IPS-15b (cell line): ENCODE measurements at regions not wholly inside any gene's neighbourhood (a gene's known extent, or its start where the extent isn't known, plus 50 kb on each side); places are given as distances from the start of the nearest gene placed in this dataset.

ENCODE experiments used
- H3K27me3 ChIP-seq: one replicate; pipeline ENCODE4 v1.6.1; 2013; ENCODE audit warnings: low read length; ENCODE audit not compliant: control insufficient read depth, insufficient read depth
- H3K36me3 ChIP-seq: one replicate; pipeline ENCODE4 v1.6.1; 2013; ENCODE audit warnings: low read length; ENCODE audit not compliant: control insufficient read depth, insufficient read depth
- H3K4me1 ChIP-seq: one replicate; pipeline ENCODE4 v1.6.1; 2013; ENCODE audit warnings: mild to moderate bottlenecking, low read length; ENCODE audit not compliant: control insufficient read depth, insufficient read depth
- H3K4me3 ChIP-seq: one replicate; pipeline ENCODE4 v1.5.1; 2013; ENCODE audit warnings: low read depth, low read length
- H3K9ac ChIP-seq: one replicate; pipeline ENCODE4 v1.6.1; 2013; ENCODE audit warnings: low read depth, mild to moderate bottlenecking, low read length
- H3K9me3 ChIP-seq: one replicate; pipeline ENCODE4 v1.6.1; 2013; ENCODE audit warnings: mild to moderate bottlenecking, low read length; ENCODE audit not compliant: control insufficient read depth, insufficient read depth

DNA sequence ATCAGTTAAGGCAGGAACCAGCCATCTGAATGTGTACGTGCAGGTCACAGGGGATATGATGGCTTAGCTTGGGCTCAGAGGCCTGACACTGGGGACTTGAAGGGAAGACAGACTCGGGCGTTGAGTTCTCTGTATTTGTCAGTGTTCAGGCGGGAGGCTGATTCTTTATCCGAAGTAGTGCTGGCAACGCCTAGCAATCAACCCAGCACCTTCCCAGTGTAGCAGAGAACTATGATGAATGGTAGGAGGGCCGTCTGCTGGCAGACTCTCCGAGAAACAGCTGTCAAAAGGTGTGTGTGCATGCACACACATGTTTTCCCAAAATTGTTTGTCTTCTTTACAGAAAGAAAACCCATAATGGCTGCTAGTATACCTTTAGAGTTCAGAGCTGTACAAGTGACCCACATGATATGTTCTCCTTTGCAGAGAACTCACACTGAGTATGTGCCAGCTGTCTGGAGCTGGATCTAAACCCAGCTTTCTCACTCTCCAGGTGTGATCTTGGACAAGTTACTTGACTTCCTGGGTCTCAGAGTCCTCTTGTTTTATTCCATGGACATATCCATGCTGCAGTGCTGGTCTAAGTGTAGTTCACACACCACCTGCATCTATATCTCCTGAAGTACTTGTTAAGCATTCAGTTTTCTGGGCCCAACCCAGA lies 74.5 kb upstream of the LARS2 start:
- no peaks in the 10 kb centered on the region for H3K27me3 ChIP-seq

DNA sequence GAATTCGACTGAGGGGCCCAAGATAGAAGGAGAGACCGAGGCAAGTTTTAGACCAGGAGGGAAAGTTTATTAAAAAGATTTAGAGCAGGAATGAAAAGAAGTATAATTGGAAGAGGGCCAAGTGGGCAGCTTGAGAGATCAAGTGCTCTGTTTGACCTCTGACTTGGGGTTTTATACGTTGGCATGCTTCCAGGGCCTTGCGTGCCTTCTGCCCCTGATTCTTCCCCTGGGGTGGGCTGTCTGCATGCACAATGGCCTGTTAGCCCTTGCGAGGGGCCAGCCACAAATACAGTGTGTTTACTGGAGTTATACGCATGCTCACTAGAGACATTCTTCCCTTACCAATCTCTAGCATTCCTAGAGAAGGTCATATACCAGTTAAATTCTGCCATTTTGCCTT lies 70.7 kb upstream of the LARS2 start:
- no peak overlapping the region for H3K9ac ChIP-seq
- H3K9me3 ChIP-seq, result no peaks in the 10 kb centered on the region
- H3K27me3 ChIP-seq, result no peaks in the 10 kb centered on the region
- H3K36me3 ChIP-seq, result no peaks in the 10 kb centered on the region
- no peak overlapping the region for H3K4me3 ChIP-seq
- H3K4me1 ChIP-seq, result peaks cover 26% of the 10 kb centered on the region

More for the DNA sequence above, 74.5 kb upstream of the LARS2 start:
- H3K9me3 ChIP-seq, result no peaks in the 10 kb centered on the region
- H3K4me3 ChIP-seq, result no peak overlapping the region
- peaks cover 41% of the 10 kb centered on the region for H3K4me1 ChIP-seq
- H3K36me3 ChIP-seq, result no peaks in the 10 kb centered on the region
- H3K9ac ChIP-seq, result no peak overlapping the region

DNA sequence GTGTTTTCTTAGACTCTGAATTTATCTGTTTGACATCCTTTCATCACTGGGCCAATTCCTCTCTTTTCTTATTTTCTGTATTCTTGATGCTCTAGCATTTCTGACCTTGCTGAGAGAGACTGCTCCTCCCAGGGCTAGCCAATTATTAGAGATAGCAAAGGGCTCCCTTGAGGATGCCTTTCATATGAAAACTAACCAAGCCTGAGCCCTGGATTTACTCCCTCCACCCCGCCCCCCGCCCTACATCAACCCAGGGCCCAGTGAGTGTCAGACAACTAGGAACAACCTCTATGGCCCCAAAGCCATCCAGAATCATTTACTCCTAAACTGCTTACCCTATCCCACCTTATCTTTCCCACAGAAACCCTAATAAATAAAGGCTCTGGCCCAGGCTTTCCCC lies 69.7 kb upstream of the LARS2 start:
- Histone ChIP-seq H3K4me1 (peaks cover 19% of the 10 kb centered on the region), H3K27me3 (no peaks in the 10 kb centered on the region), H3K36me3 (no peaks in the 10 kb centered on the region), H3K9ac (no peak overlapping the region), H3K4me3 (no peak overlapping the region), H3K9me3 (no peaks in the 10 kb centered on the region)

DNA sequence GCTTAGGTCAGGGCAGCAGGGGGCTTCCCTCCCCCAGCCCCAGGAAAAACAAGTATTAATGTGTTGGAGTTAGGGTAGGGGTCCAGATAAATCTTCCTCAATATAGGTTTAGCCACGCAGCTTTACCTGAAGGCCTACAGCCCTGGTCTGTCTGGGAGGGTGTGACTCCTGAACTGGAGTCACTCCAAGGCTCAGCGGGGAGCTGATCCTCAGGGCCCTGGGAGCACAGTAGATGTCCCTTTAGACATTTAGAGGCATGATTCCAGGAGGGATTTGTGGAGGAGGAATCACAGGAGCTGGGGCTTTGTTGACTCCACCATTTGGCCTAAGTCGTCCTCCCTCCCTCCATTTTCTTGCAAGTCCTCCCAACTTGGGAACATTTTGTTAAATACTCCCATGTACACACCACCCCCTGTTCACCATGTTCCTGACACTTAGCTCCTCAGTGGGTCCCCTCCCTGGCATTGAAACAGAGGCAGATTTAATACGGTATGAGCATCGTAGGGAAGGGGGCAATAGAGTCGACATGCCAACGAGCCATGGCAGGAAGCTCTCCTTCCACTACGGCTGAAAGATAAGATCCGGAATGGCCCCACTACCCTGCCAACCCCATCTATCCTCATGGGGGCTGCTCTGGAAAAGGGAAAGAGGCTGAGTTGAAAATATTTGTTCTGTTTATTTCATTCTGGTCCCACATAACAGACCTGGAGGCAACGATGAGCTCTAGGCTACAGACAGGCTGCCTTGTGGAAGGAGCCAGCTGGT lies 69.0 kb upstream of the LARS2 start:
- H3K9me3 ChIP-seq, result no peaks in the 10 kb centered on the region
- no peak overlapping the region for H3K9ac ChIP-seq
- H3K4me1 ChIP-seq, result peaks cover 12% of the 10 kb centered on the region
- no peaks in the 10 kb centered on the region for H3K36me3 ChIP-seq
- no peak overlapping the region for H3K4me3 ChIP-seq
- H3K27me3 ChIP-seq, result no peaks in the 10 kb centered on the region

DNA sequence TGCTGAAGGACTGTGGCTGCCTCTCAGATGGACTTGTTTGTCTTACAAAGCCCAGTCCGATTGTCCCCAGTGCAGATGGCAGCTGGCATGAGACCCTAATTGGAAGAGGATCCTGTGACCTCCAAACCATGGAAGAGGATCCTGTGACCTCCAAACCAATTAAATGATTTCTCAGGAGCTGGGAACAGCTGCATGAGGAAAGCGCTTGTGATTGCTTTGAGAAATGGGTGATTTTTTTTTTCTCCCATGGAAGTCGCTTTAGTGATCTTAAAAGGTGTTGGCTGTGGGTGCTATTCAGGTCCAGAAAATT lies 68.4 kb upstream of the LARS2 start:
- H3K36me3 ChIP-seq, result no peaks in the 10 kb centered on the region
- no peak overlapping the region for H3K9ac ChIP-seq
- no peaks in the 10 kb centered on the region for H3K27me3 ChIP-seq
- no peaks in the 10 kb centered on the region for H3K9me3 ChIP-seq
- peaks cover 10% of the 10 kb centered on the region for H3K4me1 ChIP-seq
- H3K4me3 ChIP-seq, result no peak overlapping the region

DNA sequence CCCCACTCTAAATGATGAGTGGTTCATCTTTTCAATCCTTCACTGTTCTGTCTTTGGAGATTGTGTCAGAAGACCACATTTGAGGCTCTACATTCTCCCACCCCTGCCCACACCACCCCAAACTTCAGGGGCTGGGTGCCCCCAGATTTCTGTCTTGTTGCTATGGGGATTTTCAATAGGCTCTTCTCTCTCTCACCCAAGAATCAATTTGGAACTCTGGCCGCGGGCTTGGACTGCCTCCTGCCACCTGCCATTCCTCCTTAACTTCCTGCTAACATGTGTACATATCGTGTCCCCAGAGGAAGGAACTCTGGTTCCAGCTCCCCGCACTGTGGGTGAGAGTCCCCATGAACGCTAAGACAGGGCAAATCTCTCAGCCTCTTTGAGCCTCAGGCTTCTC lies 67.4 kb upstream of the LARS2 start:
- Histone ChIP-seq H3K27me3 (no peaks in the 10 kb centered on the region), H3K9me3 (no peaks in the 10 kb centered on the region), H3K4me1 (peaks cover 10% of the 10 kb centered on the region), H3K9ac (no peak overlapping the region), H3K36me3 (no peaks in the 10 kb centered on the region), H3K4me3 (no peak overlapping the region)

DNA sequence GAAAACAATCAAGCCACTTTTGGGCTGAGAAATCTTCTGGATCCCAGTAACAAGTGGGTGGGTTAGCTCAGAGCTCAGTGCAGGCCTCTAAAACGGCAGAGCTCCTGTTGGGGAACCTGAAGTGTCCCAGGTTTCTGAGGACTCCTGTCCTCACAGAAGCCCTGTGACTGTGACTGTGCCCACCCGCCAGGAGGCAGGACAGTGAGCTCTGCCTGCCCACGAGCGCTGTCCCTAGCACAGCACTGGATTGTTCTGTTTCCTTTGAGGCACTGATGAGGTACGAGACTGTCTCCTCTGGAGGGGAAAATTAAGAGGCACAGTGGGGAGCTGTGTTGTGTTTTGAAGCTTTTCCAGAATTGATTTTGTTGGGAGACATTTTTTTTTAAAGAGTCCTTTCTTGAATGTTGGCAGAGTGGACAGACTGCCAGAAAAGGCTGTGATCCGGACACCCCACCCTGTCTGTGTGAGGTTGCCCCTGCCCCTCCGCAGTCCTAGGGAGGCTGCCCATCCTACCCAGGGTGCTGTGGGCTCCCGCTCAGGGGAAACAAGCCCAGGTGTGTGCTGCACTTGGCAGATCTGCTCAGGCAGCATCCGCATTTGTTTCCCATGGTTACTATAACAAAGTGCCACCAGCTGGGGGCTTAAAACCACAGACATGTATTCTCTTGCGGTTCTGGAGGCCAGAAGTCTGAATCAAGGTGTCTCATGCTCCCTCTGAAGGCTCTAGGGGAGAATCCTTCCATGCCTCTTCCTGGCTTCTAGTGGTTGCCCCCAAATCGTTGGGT lies 66.6 kb upstream of the LARS2 start:
- no peaks in the 10 kb centered on the region for H3K27me3 ChIP-seq
- H3K36me3 ChIP-seq, result no peaks in the 10 kb centered on the region
- H3K9me3 ChIP-seq, result no peaks in the 10 kb centered on the region
- H3K9ac ChIP-seq, result no peak overlapping the region
- H3K4me3 ChIP-seq, result no peak overlapping the region
- H3K4me1 ChIP-seq, result peaks cover 10% of the 10 kb centered on the region

DNA sequence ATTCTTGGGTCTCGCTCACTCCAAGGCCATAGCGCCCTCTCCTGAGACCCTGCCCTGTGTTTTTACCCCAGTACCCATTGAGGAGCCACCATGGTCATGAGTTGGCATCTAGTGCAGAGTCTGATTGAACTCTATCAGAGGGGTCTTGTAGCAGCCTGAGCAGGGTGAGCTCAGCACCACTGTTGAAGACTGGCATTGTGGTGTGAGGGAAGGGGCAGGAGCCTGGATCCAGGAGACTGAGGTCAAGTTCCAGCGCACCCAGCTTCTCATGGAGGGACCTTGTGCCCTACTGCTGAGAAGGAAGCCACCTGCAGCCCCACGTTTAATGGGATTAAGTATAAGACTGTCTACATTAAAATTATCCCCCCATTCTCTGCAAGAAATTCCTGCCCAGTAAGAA lies 65.8 kb upstream of the LARS2 start:
- H3K27me3 ChIP-seq, result no peaks in the 10 kb centered on the region
- no peaks in the 10 kb centered on the region for H3K36me3 ChIP-seq
- H3K4me1 ChIP-seq, result peaks cover 10% of the 10 kb centered on the region
- H3K4me3 ChIP-seq, result no peak overlapping the region
- H3K9me3 ChIP-seq, result no peaks in the 10 kb centered on the region
- H3K9ac ChIP-seq, result no peak overlapping the region

DNA sequence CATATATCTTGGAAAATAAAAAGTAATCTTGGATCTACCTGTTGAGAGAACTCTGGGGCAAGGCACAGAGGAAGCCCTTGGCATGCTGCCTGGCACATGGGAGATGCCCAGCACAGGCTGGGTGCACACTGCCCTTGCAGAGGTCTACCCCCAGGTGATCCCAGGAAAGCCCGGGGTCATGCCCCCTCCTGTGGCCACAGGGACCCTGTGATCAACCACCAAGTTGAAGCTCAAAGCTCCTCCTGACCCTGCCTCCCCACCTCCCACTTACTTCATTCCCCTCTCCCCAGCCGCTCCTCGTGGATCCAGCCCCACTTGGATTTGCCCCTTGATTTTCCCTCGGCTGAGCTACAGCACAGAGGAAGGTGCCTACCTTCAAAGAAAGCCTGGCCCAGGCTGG lies 62.7 kb upstream of the LARS2 start:
- Histone ChIP-seq H3K4me3 (no peak overlapping the region), H3K4me1 (no peaks in the 10 kb centered on the region), H3K9me3 (no peaks in the 10 kb centered on the region), H3K36me3 (no peaks in the 10 kb centered on the region), H3K27me3 (no peaks in the 10 kb centered on the region), H3K9ac (no peak overlapping the region)

DNA sequence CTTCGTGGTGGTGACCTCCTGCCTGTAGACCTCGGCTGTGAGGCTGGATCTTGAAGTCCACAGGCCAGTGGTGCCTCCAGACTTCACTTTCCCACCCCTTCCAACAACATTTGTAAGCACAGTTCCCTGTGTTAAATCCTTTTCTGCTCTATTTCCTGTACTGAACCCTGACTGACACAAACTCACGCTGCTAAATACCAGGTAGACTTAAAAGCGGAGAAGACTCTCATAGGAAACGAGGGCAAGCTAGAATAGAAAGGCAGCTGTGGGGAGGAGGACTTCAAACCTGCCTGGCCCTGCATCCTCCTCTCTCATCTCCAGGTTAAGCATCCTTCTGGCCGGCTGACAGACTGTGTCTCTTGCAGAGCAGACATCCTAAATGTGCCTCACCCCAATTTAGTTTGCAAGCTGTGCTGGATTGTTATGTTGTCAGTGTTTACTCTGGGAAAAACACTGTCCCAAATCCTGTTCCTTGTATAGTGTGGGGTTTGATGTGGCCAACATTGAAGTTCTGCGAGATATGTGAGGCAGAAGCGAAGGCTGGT lies 58.5 kb upstream of the LARS2 start:
- H3K36me3 ChIP-seq, result no peaks in the 10 kb centered on the region
- no peaks in the 10 kb centered on the region for H3K27me3 ChIP-seq
- H3K9ac ChIP-seq, result no peak overlapping the region
- no peaks in the 10 kb centered on the region for H3K4me1 ChIP-seq
- no peak overlapping the region for H3K4me3 ChIP-seq
- no peaks in the 10 kb centered on the region for H3K9me3 ChIP-seq

DNA sequence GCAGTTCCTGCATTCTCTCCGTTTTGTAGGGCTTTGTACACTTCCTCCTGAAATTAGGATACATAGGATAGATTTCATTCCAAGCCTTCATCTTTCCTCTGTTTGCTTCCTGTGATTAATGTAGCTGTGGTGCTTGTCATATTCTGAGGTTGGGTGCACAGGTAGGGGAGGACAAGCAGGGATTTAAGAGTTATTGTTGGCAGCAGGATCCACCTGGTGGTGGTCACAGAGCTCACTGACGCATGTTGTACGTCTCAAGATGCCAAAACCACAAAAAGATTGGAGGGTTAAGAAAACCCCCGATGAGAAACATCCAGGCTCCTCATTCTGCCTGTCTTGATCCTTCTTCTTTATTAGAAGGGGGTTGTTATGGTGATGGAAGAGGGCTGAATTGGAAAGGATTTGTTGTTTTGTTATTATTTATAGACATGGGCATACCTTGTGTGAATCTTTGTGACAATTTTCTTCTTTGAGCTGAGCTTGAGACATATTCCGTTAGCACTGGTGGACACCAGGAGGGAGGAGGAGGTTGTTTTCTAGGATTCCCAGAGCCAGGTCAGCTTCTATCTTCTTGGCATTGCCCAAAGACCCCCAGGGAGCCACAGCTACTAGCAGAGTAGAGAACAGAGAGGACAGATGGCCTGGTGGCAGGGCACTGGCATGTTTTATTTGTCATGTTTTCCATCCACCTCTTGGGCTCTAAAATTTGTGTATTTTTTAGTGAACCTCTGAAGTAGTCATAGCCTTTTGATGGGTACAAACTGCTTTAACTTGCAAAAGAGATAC lies 57.7 kb upstream of the LARS2 start:
- Histone ChIP-seq H3K4me1 (no peaks in the 10 kb centered on the region), H3K9ac (no peak overlapping the region), H3K27me3 (no peaks in the 10 kb centered on the region), H3K4me3 (no peak overlapping the region), H3K36me3 (no peaks in the 10 kb centered on the region), H3K9me3 (no peaks in the 10 kb centered on the region)
